HCT116 (cell line): ENCODE measurements at regions not wholly inside any gene's neighbourhood (a gene's known extent, or its start where the extent isn't known, plus 50 kb on each side); places are given as distances from the start of the nearest gene placed in this dataset.

Source experiments
- ATAC-seq: fragments of 200-7000 bp; cut with Tn5 transposase; 2 replicates; pipeline ENCODE4 v1.9.1; 2020; ENCODE audit warnings: mild to moderate bottlenecking, moderate library complexity
- BruUV-seq: library from RNA; stranded (reverse); fragments of 400-500 nt; replicated peaks from 2 replicates; lab custom pipeline; 2021; lab: Mats Ljungman, UMichigan
- CTCF ChIA-PET: fragments of 300-600 bp; sonication (Branson Sonifier 250); formaldehyde crosslinking; loops from one replicate; lab custom pipeline; 2021; ENCODE audit warnings: antibody characterized with exemption; lab: Charles Lee
- POLR2A ChIA-PET: fragments of 300-600, 350-600 bp; sonication (Branson Sonifier 250); formaldehyde crosslinking; loops from one replicate; lab custom pipeline; 2021; ENCODE audit warnings: antibody characterized with exemption; lab: Charles Lee
- RAD21 ChIA-PET, 2 experiments: fragments of 300-600 bp; sonication (Branson Sonifier 250); formaldehyde crosslinking; loops; one replicate each; lab custom pipeline; 2023; ENCODE audit warnings: low total read pairs in 2 of 2; ENCODE audit not compliant: uncharacterized antibody in 2 of 2, unreplicated experiment in 2 of 2, low non-redundant PET in 1 of 2; lab: Charles Lee
- DNase-seq: peaks from one replicate; pipeline ENCODE4 v3.0.0-alpha.2; 2010; ENCODE audit warnings: low read depth, low spot score
- H2AFZ ChIP-seq: fragments of 200-600 bp; shearing (Covaris generic), sonication (generic); 2 replicates; pipeline ENCODE4 v1.6.1; 2017; ENCODE audit warnings: low read depth, mixed run types, mixed read lengths, antibody characterized with exemption, low read length; ENCODE audit not compliant: poor library complexity, severe bottlenecking
- H3K27ac ChIP-seq: 2 replicates; pipeline ENCODE4 v1.5.1; 2012; ENCODE audit warnings: low read depth, low read length
- H3K27me3 ChIP-seq: fragments of 200-600 bp; sonication (generic); 2 replicates; pipeline ENCODE4 v1.6.1; 2016; ENCODE audit warnings: mixed run types, low read length, mixed read lengths; ENCODE audit not compliant: insufficient read depth
- H3K36me3 ChIP-seq, 2 experiments: fragments of 200-500 bp in 1 of 2; fragments of 200-600 bp in 1 of 2; sonication (Bioruptor generic) in 1 of 2; sonication (generic) in 1 of 2; 2 replicates each; pipeline versions ENCODE4 v1.5.1 to v1.6.1; 2014 to 2016; ENCODE audit warnings: low read length in 2 of 2, inconsistent platforms in 1 of 2, mixed read lengths in 1 of 2, mixed run types in 1 of 2; ENCODE audit not compliant: insufficient read depth in 2 of 2, control insufficient read depth in 1 of 2
- H3K4me1 ChIP-seq, 2 experiments: fragments of 200-600 bp in 1 of 2; sonication (generic) in 1 of 2; 2 replicates each; pipeline versions ENCODE4 v1.5.1 to v1.6.1; 2012 to 2017; ENCODE audit warnings: low read length in 2 of 2, inconsistent platforms in 1 of 2, mild to moderate bottlenecking in 1 of 2, mixed read lengths in 1 of 2, mixed run types in 1 of 2, moderate library complexity in 1 of 2; ENCODE audit not compliant: insufficient read depth in 2 of 2, control insufficient read depth in 1 of 2
- H3K4me2 ChIP-seq: fragments of 200-600 bp; sonication (generic); 2 replicates; pipeline ENCODE4 v1.6.1; 2017; ENCODE audit warnings: mixed run types, low read length, mixed read lengths
- H3K4me3 ChIP-seq, 2 experiments: fragments of 200-600 bp in 1 of 2; sonication (generic) in 1 of 2; replicated peaks in 1 of 2; 2 replicates each; pipeline ENCODE4 v1.5.1; 2011 to 2016; ENCODE audit warnings: low read length in 2 of 2, control low read depth in 1 of 2, low read depth in 1 of 2, mild to moderate bottlenecking in 1 of 2, mixed read lengths in 1 of 2, mixed run types in 1 of 2
- H3K79me2 ChIP-seq: fragments of 200-600 bp; sonication (generic); 2 replicates; pipeline ENCODE4 v1.6.1; 2017; ENCODE audit warnings: mild to moderate bottlenecking, mixed run types, low read length, moderate library complexity, mixed read lengths; ENCODE audit not compliant: insufficient read depth
- H3K9ac ChIP-seq: fragments of 200-600 bp; sonication (generic); 2 replicates; pipeline ENCODE4 v1.6.1; 2016; ENCODE audit warnings: low read length, mixed read lengths
- H3K9me2 ChIP-seq: fragments of 200-600 bp; sonication (generic), shearing (Covaris generic); 2 replicates; pipeline ENCODE4 v1.6.1; 2017; ENCODE audit warnings: mixed run types, mild to moderate bottlenecking, moderate library complexity; ENCODE audit not compliant: insufficient read depth
- H3K9me3 ChIP-seq, 2 experiments: fragments of 200-500 bp in 1 of 2; fragments of 200-600 bp in 1 of 2; sonication (Bioruptor generic) in 1 of 2; sonication (generic) in 1 of 2; 2 replicates each; pipeline ENCODE4 v1.6.1; 2014 to 2017; ENCODE audit warnings: low read length in 2 of 2, mixed read lengths in 2 of 2, inconsistent platforms in 1 of 2, low read depth in 1 of 2, mild to moderate bottlenecking in 1 of 2, mixed run types in 1 of 2, moderate library complexity in 1 of 2; ENCODE audit not compliant: control insufficient read depth in 1 of 2, insufficient read depth in 1 of 2
- H4K20me1 ChIP-seq: fragments of 200-600 bp; sonication (generic), shearing (Covaris generic); 2 replicates; pipeline ENCODE4 v1.6.1; 2017; ENCODE audit warnings: mixed run types, mild to moderate bottlenecking, moderate library complexity; ENCODE audit not compliant: insufficient read depth
- CBX3 ChIP-seq: IDR thresholded peaks from 2 replicates; pipeline ENCODE4 v1.6.1; 2012; ENCODE audit warnings: low read depth
- EGR1 ChIP-seq: IDR thresholded peaks from 2 replicates; pipeline ENCODE4 v1.6.1; 2012; ENCODE audit warnings: low read depth
- FOSL1 ChIP-seq: IDR thresholded peaks from 2 replicates; pipeline ENCODE4 v1.6.1; 2012; ENCODE audit warnings: low read depth
- POLR2AphosphoS5 ChIP-seq: IDR thresholded peaks from 2 replicates; pipeline ENCODE4 v1.6.1; 2011; ENCODE audit warnings: mild to moderate bottlenecking, low read depth, low read length, moderate library complexity
- SP1 ChIP-seq: IDR thresholded peaks from 2 replicates; pipeline ENCODE4 v1.6.1; 2012; ENCODE audit warnings: low read depth
- ZFX ChIP-seq: fragments of 450-650 bp; IDR thresholded peaks from 2 replicates; pipeline ENCODE4 v1.6.1; 2017
- ZNF274 ChIP-seq: fragments of 200-500 bp; sonication (Bioruptor generic); IDR thresholded peaks from 2 replicates; pipeline ENCODE4 v1.6.1; 2014; ENCODE audit warnings: mild to moderate bottlenecking, low read depth, low read length, inconsistent platforms
- intact Hi-C: fragments of 100-400 bp; cut with micrococcal nuclease; formaldehyde crosslinking; loops from 2 replicates; pipeline ENCODE4 v1.10.0; 2022
- TF ChIP-seq, protein P1 (sequence below): IDR thresholded peaks from 2 replicates; pipeline ENCODE4 v1.6.1; 2012
- TF ChIP-seq, protein P2 (sequence below), 3 experiments: fragments of 200-600 bp in 1 of 3; sonication (generic) in 1 of 3; IDR thresholded peaks in 2 of 3; conservative IDR thresholded peaks in 1 of 3; 2 replicates each; pipeline ENCODE4 v1.5.1; 2012 to 2017; ENCODE audit warnings: low read depth in 2 of 3, low read length in 2 of 3, antibody characterized with exemption in 1 of 3, borderline replicate concordance in 1 of 3, control low read depth in 1 of 3, mild to moderate bottlenecking in 1 of 3, mixed read lengths in 1 of 3, mixed run types in 1 of 3, moderate library complexity in 1 of 3; ENCODE audit not compliant: insufficient read depth in 1 of 3
- TF ChIP-seq, protein P3 (sequence below): IDR thresholded peaks from 2 replicates; pipeline ENCODE4 v1.6.1; 2012; ENCODE audit warnings: low read depth

DNA sequence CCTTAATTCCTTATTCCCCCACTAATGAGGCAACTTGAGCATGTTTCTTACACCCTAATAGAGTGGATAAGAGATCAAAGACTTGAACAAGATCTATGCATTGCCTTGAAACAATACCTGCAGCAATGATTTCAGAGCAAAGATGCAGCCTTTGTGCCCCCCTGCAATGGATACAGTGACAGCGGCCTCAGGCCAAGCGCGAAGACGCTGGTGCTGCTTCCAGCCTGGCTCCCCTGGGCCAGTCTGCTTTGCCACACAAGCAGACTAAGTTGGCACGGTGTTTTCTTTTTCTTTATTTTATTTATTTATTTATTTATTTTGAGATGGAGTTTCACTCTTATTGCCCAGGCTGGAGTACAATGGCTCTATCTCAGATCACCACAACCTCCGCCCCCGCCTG lies 179.8 kb upstream of the S1PR3 start:
- Histone ChIP-seq H3K9ac (no peak overlapping the region), H2AFZ (no peak overlapping the region), H3K4me1 (no peaks in the 10 kb centered on the region), H3K9me2 (no peaks in the 10 kb centered on the region), H3K36me3 (no peaks in the 10 kb centered on the region), H3K9me3 (no peaks in the 10 kb centered on the region), H3K4me3 (no peak overlapping the region), H3K4me2 (no peak overlapping the region)
- RAD21 ChIA-PET = no interaction called here
- no TSS peak for BruUV-seq
- ATAC-seq = no peak
- no peak for TF ChIP-seq FOSL1
- TF ChIP-seq EGR1 = no peak
- no peak for TF ChIP-seq CBX3
- TF ChIP-seq, protein P1, sequence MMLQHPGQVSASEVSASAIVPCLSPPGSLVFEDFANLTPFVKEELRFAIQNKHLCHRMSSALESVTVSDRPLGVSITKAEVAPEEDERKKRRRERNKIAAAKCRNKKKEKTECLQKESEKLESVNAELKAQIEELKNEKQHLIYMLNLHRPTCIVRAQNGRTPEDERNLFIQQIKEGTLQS = no peak
- TF ChIP-seq POLR2AphosphoS5 = no peak
- TF ChIP-seq, protein P2, sequence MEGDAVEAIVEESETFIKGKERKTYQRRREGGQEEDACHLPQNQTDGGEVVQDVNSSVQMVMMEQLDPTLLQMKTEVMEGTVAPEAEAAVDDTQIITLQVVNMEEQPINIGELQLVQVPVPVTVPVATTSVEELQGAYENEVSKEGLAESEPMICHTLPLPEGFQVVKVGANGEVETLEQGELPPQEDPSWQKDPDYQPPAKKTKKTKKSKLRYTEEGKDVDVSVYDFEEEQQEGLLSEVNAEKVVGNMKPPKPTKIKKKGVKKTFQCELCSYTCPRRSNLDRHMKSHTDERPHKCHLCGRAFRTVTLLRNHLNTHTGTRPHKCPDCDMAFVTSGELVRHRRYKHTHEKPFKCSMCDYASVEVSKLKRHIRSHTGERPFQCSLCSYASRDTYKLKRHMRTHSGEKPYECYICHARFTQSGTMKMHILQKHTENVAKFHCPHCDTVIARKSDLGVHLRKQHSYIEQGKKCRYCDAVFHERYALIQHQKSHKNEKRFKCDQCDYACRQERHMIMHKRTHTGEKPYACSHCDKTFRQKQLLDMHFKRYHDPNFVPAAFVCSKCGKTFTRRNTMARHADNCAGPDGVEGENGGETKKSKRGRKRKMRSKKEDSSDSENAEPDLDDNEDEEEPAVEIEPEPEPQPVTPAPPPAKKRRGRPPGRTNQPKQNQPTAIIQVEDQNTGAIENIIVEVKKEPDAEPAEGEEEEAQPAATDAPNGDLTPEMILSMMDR (IDR thresholded peaks at IDR 0.05 in 2 of 3, conservative IDR thresholded peaks at IDR 0.05 in 1 of 3; ENCODE audit: borderline replicate concordance in 1 of 3, insufficient read depth in 1 of 3, low read depth in 2 of 3, low read length in 2 of 3) = no peak
- TF ChIP-seq, all 23 proteins: peak for 0
- Histone ChIP-seq H3K27ac (no peak overlapping the region), H3K79me2 (no peaks in the 10 kb centered on the region), H3K27me3 (no peaks in the 10 kb centered on the region), H4K20me1 (no peaks in the 10 kb centered on the region)
- POLR2A ChIA-PET = no interaction called here
- intact Hi-C loops = no loop called here
- CTCF ChIA-PET = no interaction called here
- no peak for DNase-seq

DNA sequence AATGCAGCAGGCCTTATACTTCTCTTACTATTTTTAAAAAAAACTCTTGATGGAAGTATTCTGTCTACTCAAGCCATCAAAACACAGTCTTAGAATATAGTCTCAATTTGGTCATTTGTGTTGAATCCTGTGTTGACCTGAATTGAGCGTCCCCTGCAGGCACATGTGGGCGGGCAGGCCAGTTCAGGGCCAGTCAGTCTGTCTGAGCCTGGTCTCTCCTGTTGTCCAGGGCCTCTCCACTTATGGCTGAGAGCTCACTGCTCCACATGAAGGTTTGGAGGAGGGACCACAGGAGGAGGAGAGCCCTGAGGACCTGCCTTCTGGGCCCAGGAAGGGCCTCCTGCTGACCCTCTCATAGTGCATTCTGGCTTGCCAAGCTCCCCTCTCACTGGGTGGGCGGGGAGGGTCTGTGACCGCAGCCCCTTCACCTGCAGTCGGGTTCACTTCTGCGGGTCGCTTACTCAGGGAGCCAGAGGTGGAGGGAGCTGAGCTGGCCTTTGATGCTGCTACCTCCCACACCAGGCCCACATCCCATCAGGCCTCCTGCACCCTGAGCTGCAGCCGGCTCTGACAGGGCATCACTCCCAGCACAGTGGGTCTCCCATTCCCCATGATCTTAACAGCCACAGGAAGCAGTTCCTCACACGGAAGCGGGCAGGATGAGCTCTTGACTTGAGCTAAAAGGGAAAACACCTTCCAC lies 178.2 kb upstream of the S1PR3 start:
- Histone ChIP-seq H4K20me1 (no peaks in the 10 kb centered on the region), H3K9me2 (no peaks in the 10 kb centered on the region), H3K79me2 (no peaks in the 10 kb centered on the region), H3K4me3 (no peak overlapping the region), H3K4me1 (no peaks in the 10 kb centered on the region), H3K4me2 (no peak overlapping the region), H3K27me3 (no peaks in the 10 kb centered on the region), H3K36me3 (no peaks in the 10 kb centered on the region), H3K27ac (no peak overlapping the region), H3K9me3 (no peaks in the 10 kb centered on the region), H3K9ac (no peak overlapping the region), H2AFZ (no peak overlapping the region)
- no peak for ATAC-seq
- RAD21 ChIA-PET = no interaction called here
- BruUV-seq = no TSS peak
- POLR2A ChIA-PET = no interaction called here
- intact Hi-C loops = no loop called here
- CTCF ChIA-PET = no interaction called here
- no peak for DNase-seq
- TF ChIP-seq ZNF274 = no peak
- TF ChIP-seq FOSL1 = no peak
- TF ChIP-seq SP1 = no peak
- TF ChIP-seq, protein P1 = no peak
- TF ChIP-seq ZFX = no peak
- TF ChIP-seq, protein P2 (IDR thresholded peaks at IDR 0.05 in 2 of 3, conservative IDR thresholded peaks at IDR 0.05 in 1 of 3; ENCODE audit: borderline replicate concordance in 1 of 3, insufficient read depth in 1 of 3, low read depth in 2 of 3, low read length in 2 of 3) = no peak
- TF ChIP-seq, protein P3, sequence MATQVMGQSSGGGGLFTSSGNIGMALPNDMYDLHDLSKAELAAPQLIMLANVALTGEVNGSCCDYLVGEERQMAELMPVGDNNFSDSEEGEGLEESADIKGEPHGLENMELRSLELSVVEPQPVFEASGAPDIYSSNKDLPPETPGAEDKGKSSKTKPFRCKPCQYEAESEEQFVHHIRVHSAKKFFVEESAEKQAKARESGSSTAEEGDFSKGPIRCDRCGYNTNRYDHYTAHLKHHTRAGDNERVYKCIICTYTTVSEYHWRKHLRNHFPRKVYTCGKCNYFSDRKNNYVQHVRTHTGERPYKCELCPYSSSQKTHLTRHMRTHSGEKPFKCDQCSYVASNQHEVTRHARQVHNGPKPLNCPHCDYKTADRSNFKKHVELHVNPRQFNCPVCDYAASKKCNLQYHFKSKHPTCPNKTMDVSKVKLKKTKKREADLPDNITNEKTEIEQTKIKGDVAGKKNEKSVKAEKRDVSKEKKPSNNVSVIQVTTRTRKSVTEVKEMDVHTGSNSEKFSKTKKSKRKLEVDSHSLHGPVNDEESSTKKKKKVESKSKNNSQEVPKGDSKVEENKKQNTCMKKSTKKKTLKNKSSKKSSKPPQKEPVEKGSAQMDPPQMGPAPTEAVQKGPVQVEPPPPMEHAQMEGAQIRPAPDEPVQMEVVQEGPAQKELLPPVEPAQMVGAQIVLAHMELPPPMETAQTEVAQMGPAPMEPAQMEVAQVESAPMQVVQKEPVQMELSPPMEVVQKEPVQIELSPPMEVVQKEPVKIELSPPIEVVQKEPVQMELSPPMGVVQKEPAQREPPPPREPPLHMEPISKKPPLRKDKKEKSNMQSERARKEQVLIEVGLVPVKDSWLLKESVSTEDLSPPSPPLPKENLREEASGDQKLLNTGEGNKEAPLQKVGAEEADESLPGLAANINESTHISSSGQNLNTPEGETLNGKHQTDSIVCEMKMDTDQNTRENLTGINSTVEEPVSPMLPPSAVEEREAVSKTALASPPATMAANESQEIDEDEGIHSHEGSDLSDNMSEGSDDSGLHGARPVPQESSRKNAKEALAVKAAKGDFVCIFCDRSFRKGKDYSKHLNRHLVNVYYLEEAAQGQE = no peak
